ENCODE measurements at regions not wholly inside any gene's neighbourhood (a gene's known extent, or its start where the extent isn't known, plus 50 kb on each side); places are given as distances from the start of the nearest gene placed in this dataset.

DNA sequence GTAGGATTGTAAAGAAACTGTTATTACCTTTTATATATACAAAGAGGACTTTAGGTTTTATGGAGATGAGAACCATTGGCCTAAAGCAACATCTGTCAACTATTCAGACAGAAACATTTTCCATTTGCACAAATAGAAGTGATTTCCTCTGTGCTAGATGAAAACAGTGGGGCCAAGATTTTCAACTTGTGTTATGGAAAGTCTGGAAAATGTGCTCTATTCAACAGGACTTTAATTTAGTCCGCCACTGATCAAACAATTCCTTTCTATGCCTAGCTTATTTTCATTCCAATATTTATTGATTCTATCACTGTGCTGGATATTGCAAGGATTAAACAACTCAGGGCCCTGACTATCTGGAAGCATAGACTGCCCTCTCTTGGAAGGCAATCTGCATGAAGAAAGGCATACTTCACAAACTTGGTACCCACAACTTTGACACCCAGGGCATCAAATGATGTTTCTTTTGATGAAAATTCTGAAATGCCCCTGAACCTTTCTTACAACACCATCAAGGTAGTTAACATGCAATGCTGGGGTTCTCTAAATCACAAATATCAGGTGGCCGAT is 126.6 kb upstream of the HMHB1 start:
- DNase-seq (ENCODE audit: low read depth in 1 of 2, low spot score in 1 of 2), result no peak
- H3K27me3 ChIP-seq (ENCODE audit: insufficient read depth, poor library complexity, severe bottlenecking), result no peaks in the 10 kb centered on the region
- TF ChIP-seq GABPA (IDR thresholded peaks at IDR 0.05; ENCODE audit: low read depth), result no peak
- H3K4me3 ChIP-seq (replicated peaks; ENCODE audit: insufficient read depth, low read length), result no peak overlapping the region
- H3K27ac ChIP-seq (replicated peaks), result no peak overlapping the region

DNA sequence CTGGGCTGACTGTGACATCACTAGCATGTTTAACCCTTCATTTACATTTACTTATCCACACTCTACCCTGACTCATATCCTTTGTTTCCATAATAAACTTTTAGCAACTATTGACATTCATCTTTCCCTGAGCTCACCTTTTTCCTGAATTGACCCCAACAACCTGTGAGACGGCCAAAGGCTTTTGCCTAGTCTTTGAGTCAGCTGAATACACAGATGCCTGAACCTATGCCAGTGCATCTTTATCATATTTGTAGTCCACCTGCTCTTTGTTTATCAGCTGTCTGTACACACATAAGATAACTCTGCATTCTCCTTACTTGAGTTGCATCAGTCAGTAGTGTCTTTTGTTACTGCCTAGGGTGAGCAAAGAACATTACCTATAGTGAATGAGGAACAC is 128.5 kb upstream of the HMHB1 start:
- Histone ChIP-seq H3K27ac (replicated peaks) (no peak overlapping the region), H3K27me3 (ENCODE audit: insufficient read depth, poor library complexity, severe bottlenecking) (no peaks in the 10 kb centered on the region), H3K4me3 (replicated peaks; ENCODE audit: insufficient read depth, low read length) (no peak overlapping the region)
- no peak for TF ChIP-seq GABPA (IDR thresholded peaks at IDR 0.05; ENCODE audit: low read depth)
- DNase-seq (ENCODE audit: low read depth in 1 of 2, low spot score in 1 of 2), result no peak

DNA sequence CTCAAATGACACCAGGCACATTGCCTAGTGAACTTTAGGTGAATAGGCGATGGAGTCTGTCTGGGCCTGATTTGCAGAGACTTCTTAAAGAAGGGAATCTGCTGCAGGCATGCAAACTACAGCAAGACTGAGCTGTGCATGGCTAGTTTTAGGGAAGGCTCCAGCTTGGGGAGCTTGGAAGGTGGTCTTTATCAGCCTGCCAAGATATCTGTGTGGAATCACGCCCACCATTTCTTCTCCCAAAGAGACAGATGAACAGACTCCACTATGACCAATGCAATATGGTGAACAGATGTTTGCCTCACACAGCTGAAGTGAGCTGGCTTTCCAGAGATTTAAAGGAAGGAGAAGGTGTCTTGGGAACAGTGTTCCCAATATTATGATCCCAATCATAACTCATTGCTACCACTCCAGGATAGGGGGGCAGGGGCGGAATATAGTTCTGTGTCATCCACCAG is 129.0 kb upstream of the HMHB1 start:
- H3K27me3 ChIP-seq (ENCODE audit: insufficient read depth, poor library complexity, severe bottlenecking), result no peaks in the 10 kb centered on the region
- TF ChIP-seq SPI1 (IDR thresholded peaks at IDR 0.05; ENCODE audit: borderline replicate concordance, low read depth) (no peak), POLR2AphosphoS5 (IDR thresholded peaks at IDR 0.05; ENCODE audit: low read depth) (no peak), GABPA (IDR thresholded peaks at IDR 0.05; ENCODE audit: low read depth) (no peak)
- TF ChIP-seq, protein P1, sequence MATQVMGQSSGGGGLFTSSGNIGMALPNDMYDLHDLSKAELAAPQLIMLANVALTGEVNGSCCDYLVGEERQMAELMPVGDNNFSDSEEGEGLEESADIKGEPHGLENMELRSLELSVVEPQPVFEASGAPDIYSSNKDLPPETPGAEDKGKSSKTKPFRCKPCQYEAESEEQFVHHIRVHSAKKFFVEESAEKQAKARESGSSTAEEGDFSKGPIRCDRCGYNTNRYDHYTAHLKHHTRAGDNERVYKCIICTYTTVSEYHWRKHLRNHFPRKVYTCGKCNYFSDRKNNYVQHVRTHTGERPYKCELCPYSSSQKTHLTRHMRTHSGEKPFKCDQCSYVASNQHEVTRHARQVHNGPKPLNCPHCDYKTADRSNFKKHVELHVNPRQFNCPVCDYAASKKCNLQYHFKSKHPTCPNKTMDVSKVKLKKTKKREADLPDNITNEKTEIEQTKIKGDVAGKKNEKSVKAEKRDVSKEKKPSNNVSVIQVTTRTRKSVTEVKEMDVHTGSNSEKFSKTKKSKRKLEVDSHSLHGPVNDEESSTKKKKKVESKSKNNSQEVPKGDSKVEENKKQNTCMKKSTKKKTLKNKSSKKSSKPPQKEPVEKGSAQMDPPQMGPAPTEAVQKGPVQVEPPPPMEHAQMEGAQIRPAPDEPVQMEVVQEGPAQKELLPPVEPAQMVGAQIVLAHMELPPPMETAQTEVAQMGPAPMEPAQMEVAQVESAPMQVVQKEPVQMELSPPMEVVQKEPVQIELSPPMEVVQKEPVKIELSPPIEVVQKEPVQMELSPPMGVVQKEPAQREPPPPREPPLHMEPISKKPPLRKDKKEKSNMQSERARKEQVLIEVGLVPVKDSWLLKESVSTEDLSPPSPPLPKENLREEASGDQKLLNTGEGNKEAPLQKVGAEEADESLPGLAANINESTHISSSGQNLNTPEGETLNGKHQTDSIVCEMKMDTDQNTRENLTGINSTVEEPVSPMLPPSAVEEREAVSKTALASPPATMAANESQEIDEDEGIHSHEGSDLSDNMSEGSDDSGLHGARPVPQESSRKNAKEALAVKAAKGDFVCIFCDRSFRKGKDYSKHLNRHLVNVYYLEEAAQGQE (IDR thresholded peaks at IDR 0.05; ENCODE audit: insufficient replicate concordance, low read depth), result no peak
- TF ChIP-seq, protein P2, sequence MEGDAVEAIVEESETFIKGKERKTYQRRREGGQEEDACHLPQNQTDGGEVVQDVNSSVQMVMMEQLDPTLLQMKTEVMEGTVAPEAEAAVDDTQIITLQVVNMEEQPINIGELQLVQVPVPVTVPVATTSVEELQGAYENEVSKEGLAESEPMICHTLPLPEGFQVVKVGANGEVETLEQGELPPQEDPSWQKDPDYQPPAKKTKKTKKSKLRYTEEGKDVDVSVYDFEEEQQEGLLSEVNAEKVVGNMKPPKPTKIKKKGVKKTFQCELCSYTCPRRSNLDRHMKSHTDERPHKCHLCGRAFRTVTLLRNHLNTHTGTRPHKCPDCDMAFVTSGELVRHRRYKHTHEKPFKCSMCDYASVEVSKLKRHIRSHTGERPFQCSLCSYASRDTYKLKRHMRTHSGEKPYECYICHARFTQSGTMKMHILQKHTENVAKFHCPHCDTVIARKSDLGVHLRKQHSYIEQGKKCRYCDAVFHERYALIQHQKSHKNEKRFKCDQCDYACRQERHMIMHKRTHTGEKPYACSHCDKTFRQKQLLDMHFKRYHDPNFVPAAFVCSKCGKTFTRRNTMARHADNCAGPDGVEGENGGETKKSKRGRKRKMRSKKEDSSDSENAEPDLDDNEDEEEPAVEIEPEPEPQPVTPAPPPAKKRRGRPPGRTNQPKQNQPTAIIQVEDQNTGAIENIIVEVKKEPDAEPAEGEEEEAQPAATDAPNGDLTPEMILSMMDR (IDR thresholded peaks at IDR 0.05; ENCODE audit: insufficient read depth, low read length), result no peak
- no peak overlapping the region for H3K27ac ChIP-seq (replicated peaks)
- no peak overlapping the region for H3K4me3 ChIP-seq (replicated peaks; ENCODE audit: insufficient read depth, low read length)
- no peak for DNase-seq (ENCODE audit: low read depth in 1 of 2, low spot score in 1 of 2)

DNA sequence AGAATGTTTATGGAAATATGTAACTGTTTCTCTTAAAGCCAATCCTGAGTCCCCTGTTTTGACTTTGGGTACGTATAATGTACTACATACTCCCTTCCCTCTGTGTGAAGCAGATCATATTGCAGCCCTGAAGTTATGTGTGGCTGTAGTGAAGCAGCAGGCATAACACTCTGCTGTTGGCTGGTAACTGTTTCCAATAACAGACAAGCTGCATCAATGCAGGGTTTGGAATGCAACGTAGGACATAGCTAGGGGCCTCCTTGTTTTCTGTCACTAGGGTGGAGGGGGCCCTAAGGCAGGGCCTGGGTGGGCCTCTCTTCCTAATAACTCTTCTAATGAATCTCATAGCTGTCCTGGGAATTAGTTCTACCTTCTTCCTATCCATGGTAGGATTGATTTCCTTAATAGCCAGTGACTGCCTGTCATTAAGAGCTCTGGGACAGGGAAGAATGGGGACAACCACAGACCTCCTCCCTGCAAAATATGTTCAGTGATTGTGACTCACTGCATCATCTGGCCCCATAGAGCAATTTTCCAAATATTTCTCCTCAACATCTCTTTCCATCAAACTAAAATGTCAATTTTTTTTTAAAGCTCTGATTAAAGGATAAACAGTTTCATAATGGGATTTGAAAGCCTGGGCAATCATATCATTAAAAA is 129.6 kb upstream of the HMHB1 start:
- Histone ChIP-seq H3K27me3 (ENCODE audit: insufficient read depth, poor library complexity, severe bottlenecking) (no peaks in the 10 kb centered on the region), H3K4me3 (replicated peaks; ENCODE audit: insufficient read depth, low read length) (no peak overlapping the region), H3K27ac (replicated peaks) (no peak overlapping the region)
- no peak for DNase-seq (ENCODE audit: low read depth in 1 of 2, low spot score in 1 of 2)
- TF ChIP-seq, protein P2 (IDR thresholded peaks at IDR 0.05; ENCODE audit: insufficient read depth, low read length), result no peak
- no peak for TF ChIP-seq SPI1 (IDR thresholded peaks at IDR 0.05; ENCODE audit: borderline replicate concordance, low read depth)
- TF ChIP-seq POLR2AphosphoS5 (IDR thresholded peaks at IDR 0.05; ENCODE audit: low read depth), result no peak
- no peak for TF ChIP-seq GABPA (IDR thresholded peaks at IDR 0.05; ENCODE audit: low read depth)
- TF ChIP-seq, protein P1 (IDR thresholded peaks at IDR 0.05; ENCODE audit: insufficient replicate concordance, low read depth), result no peak

Measured in HL-60 (cell line).